ENCODE measurements at regions not wholly inside any gene's neighbourhood (a gene's known extent, or its start where the extent isn't known, plus 50 kb on each side); places are given as distances from the start of the nearest gene placed in this dataset.

- Histone ChIP-seq H3K4me3 (ENCODE audit: low read length) (no peak overlapping the region), H3K27ac (ENCODE audit: low read depth in 1 of 2, low read length in 2 of 2) (no peak overlapping the region), H3K4me1 (ENCODE audit: insufficient read depth, low read length) (no peaks in the 10 kb centered on the region), H3K27me3 (ENCODE audit: control insufficient read depth in 1 of 2, insufficient read depth in 2 of 2, low read length in 2 of 2) (peaks cover 0 to 5% of the 10 kb centered on the region in 2 experiments), H3K36me3 (ENCODE audit: insufficient read depth, low read length) (no peaks in the 10 kb centered on the region), H3K9me3 (ENCODE audit: control insufficient read depth in 1 of 2, insufficient read depth in 1 of 2, low read length in 2 of 2) (no peaks in the 10 kb centered on the region)
- ATAC-seq (ENCODE audit: poor library complexity), result no peak
- ChIA-PET CTCF (interaction anchor here (0.8 kb wide), 1 partner anchor 10 kb away, joined by 3 read pairs; no protein-coding TSS in a partner anchor), POLR2A (no interaction called here)
- no peak for DNase-seq
- no peaks in the 10 kb centered on the region for H3K36me3 Mint-ChIP-seq (ENCODE audit: low read depth)
- no peaks in the 10 kb centered on the region for H3K4me1 Mint-ChIP-seq (ENCODE audit: low read depth)
- H3K27ac Mint-ChIP-seq, result no peak overlapping the region
- no peaks in the 10 kb centered on the region for H3K9me3 Mint-ChIP-seq
- TF ChIP-seq CTCF (IDR thresholded peaks at IDR 0.05), result no peak
- no peaks in the 10 kb centered on the region for H3K27me3 Mint-ChIP-seq
- H3K4me3 Mint-ChIP-seq, result no peak overlapping the region
- intact Hi-C loops (cut with DNase I, micrococcal nuclease), result no loop called here
Measured at GRCh38 chr1:244953901-244954300, 89.6 kb upstream of the HNRNPU start.

GRCh38 chr1:244952940-244953339 lies 88.6 kb upstream of the HNRNPU start:
- no peak for DNase-seq
- CTCF ChIA-PET, result no interaction called here
- Mint-ChIP-seq H3K27me3 (no peaks in the 10 kb centered on the region), H3K4me3 (no peak overlapping the region), H3K9me3 (no peaks in the 10 kb centered on the region), H3K4me1 (ENCODE audit: low read depth) (no peaks in the 10 kb centered on the region), H3K36me3 (ENCODE audit: low read depth) (no peaks in the 10 kb centered on the region), H3K27ac (no peak overlapping the region)
- POLR2A ChIA-PET, result no interaction called here
- ATAC-seq (ENCODE audit: poor library complexity), result no peak
- Histone ChIP-seq H3K27ac (ENCODE audit: low read depth in 1 of 2, low read length in 2 of 2) (no peak overlapping the region), H3K36me3 (ENCODE audit: insufficient read depth, low read length) (no peaks in the 10 kb centered on the region), H3K4me3 (ENCODE audit: low read length) (no peak overlapping the region), H3K4me1 (ENCODE audit: insufficient read depth, low read length) (no peaks in the 10 kb centered on the region), H3K9me3 (ENCODE audit: control insufficient read depth in 1 of 2, insufficient read depth in 1 of 2, low read length in 2 of 2) (no peaks in the 10 kb centered on the region), H3K27me3 (ENCODE audit: control insufficient read depth in 1 of 2, insufficient read depth in 2 of 2, low read length in 2 of 2) (peaks cover 0 to 5% of the 10 kb centered on the region in 2 experiments)
- no peak for TF ChIP-seq CTCF (IDR thresholded peaks at IDR 0.05)
- intact Hi-C loops (cut with DNase I, micrococcal nuclease), result no loop called here

GRCh38 chr1:244952280-244952933 lies 88.1 kb upstream of the HNRNPU start:
- no peaks in the 10 kb centered on the region for H3K27me3 Mint-ChIP-seq
- peaks cover 0 to 5% of the 10 kb centered on the region in 2 experiments for H3K27me3 ChIP-seq (ENCODE audit: control insufficient read depth in 1 of 2, insufficient read depth in 2 of 2, low read length in 2 of 2)
- POLR2A ChIA-PET, result no interaction called here
- CTCF ChIA-PET, result no interaction called here
- no peaks in the 10 kb centered on the region for H3K4me1 ChIP-seq (ENCODE audit: insufficient read depth, low read length)
- H3K27ac Mint-ChIP-seq, result no peak overlapping the region
- H3K9me3 Mint-ChIP-seq, result no peaks in the 10 kb centered on the region
- no peaks in the 10 kb centered on the region for H3K36me3 ChIP-seq (ENCODE audit: insufficient read depth, low read length)
- no peak for TF ChIP-seq CTCF (IDR thresholded peaks at IDR 0.05)
- H3K4me3 ChIP-seq (ENCODE audit: low read length), result no peak overlapping the region
- H3K4me3 Mint-ChIP-seq, result no peak overlapping the region
- DNase-seq, result no peak
- H3K4me1 Mint-ChIP-seq (ENCODE audit: low read depth), result no peaks in the 10 kb centered on the region
- intact Hi-C loops (cut with DNase I, micrococcal nuclease), result no loop called here
- no peak for ATAC-seq (ENCODE audit: poor library complexity)
- no peaks in the 10 kb centered on the region for H3K36me3 Mint-ChIP-seq (ENCODE audit: low read depth)
- H3K27ac ChIP-seq (ENCODE audit: low read depth in 1 of 2, low read length in 2 of 2), result no peak overlapping the region
- no peaks in the 10 kb centered on the region for H3K9me3 ChIP-seq (ENCODE audit: control insufficient read depth in 1 of 2, insufficient read depth in 1 of 2, low read length in 2 of 2)
